ENCODE measurements at regions not wholly inside any gene's neighbourhood (a gene's known extent, or its start where the extent isn't known, plus 50 kb on each side); places are given as distances from the start of the nearest gene placed in this dataset.

DNA sequence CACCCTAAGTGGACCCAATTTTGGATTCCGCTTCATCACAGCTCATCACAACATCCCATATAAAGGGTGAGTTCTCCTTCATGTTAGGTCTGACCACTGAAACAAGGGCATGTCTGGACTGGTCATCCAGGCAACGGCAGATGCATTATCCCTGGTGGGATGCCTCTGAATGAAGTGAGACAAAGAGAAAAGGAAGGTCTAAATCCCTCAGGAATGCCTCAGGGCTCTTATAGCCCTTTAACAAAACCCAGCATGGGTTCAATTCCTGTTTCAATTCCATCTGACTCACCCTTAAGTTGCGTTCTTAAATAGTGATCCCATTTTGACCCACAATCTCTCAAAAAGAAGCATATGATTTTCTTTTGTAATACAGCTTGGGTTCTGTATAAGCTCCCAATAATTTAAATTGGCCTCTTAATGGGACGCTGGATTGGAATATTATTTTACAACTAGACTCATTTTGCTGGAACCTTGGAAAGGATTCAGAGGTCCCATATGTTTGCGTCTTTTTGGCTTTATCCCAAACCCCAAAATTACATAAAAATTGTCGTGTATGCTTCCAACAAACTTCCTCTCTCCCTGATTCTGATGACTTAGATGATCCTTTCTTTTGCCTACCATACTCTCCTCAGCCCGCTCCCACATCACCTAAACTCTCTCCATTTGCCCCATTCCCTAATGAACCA is 287.4 kb upstream of the ZP4 start:
- no peaks in the 10 kb centered on the region for H3K27me3 Mint-ChIP-seq
- peaks cover 4% of the 10 kb centered on the region for H3K9me3 Mint-ChIP-seq
- no peaks in the 10 kb centered on the region for H3K36me3 Mint-ChIP-seq
- no peak overlapping the region for H3K27ac Mint-ChIP-seq
- H3K4me1 Mint-ChIP-seq: no peaks in the 10 kb centered on the region
- H3K4me3 Mint-ChIP-seq: no peak overlapping the region

GRCh38 chr1:238177351-238177750 is 286.6 kb upstream of the ZP4 start:
- Mint-ChIP-seq H3K9me3 (peaks cover 4% of the 10 kb centered on the region), H3K4me3 (no peak overlapping the region), H3K4me1 (no peaks in the 10 kb centered on the region), H3K27me3 (no peaks in the 10 kb centered on the region), H3K36me3 (no peaks in the 10 kb centered on the region), H3K27ac (no peak overlapping the region)

- Mint-ChIP-seq H3K27me3 (no peaks in the 10 kb centered on the region), H3K36me3 (no peaks in the 10 kb centered on the region), H3K27ac (no peak overlapping the region), H3K9me3 (peaks cover 4% of the 10 kb centered on the region), H3K4me3 (no peak overlapping the region), H3K4me1 (no peaks in the 10 kb centered on the region)
Measured at GRCh38 chr1:238176441-238176840, 285.7 kb upstream of the ZP4 start.

GRCh38 chr1:238171985-238172384 is 281.3 kb upstream of the ZP4 start:
- H3K27me3 Mint-ChIP-seq: no peaks in the 10 kb centered on the region
- no peak overlapping the region for H3K27ac Mint-ChIP-seq
- no peak overlapping the region for H3K4me3 Mint-ChIP-seq
- H3K9me3 Mint-ChIP-seq: peaks cover 4% of the 10 kb centered on the region
- H3K36me3 Mint-ChIP-seq: no peaks in the 10 kb centered on the region
- no peaks in the 10 kb centered on the region for H3K4me1 Mint-ChIP-seq

GRCh38 chr1:238161955-238162354 is 271.2 kb upstream of the ZP4 start:
- H3K27me3 Mint-ChIP-seq: no peaks in the 10 kb centered on the region
- H3K4me1 Mint-ChIP-seq: no peaks in the 10 kb centered on the region
- no peak overlapping the region for H3K27ac Mint-ChIP-seq
- H3K4me3 Mint-ChIP-seq: no peak overlapping the region
- no peaks in the 10 kb centered on the region for H3K36me3 Mint-ChIP-seq
- peaks cover 22% of the 10 kb centered on the region for H3K9me3 Mint-ChIP-seq

DNA sequence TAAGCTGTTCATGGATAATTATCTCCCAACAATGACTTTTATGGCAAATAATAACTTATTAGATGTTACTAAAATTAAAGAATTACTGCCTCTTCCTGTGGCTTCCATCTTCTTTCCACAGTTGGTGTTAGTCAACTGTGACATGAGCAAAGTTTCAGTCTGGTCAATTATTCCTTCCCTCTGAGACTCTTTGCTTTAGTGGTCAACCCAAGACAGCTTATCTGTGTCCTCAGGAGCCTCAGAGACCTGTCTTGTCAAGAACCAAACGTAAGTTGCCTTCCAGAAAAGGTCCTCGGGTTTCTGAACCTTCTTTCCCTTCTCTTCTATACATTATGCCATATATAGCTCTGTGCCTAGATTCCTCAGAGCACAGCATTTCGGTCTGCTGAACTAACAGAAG is 263.2 kb upstream of the ZP4 start:
- peaks cover 11% of the 10 kb centered on the region for H3K9me3 Mint-ChIP-seq
- H3K4me3 Mint-ChIP-seq: no peak overlapping the region
- H3K27ac Mint-ChIP-seq: no peak overlapping the region
- H3K27me3 Mint-ChIP-seq: no peaks in the 10 kb centered on the region
- no peaks in the 10 kb centered on the region for H3K36me3 Mint-ChIP-seq
- no peaks in the 10 kb centered on the region for H3K4me1 Mint-ChIP-seq

DNA sequence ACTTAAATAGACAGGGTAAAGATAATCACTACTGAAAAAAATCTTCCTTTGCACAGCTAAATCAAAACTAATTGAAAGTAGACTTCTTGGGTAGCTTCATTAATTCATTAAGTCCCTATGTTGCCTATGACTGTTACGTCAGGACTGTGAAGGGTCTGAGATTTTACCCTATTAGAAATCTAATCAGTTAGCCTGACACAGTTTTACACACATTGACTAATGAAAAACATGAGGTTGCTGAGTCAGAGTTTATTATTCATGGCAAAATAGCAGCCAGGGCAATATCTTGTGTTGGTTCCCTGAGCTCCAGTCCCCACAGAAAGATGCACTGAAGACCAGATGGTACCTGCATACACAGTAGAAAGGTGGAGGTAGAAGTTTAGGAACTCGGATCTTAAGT is 262.5 kb upstream of the ZP4 start:
- Mint-ChIP-seq H3K36me3 (no peaks in the 10 kb centered on the region), H3K4me3 (no peak overlapping the region), H3K27me3 (no peaks in the 10 kb centered on the region), H3K4me1 (no peaks in the 10 kb centered on the region), H3K27ac (no peak overlapping the region), H3K9me3 (peaks cover 11% of the 10 kb centered on the region)

DNA sequence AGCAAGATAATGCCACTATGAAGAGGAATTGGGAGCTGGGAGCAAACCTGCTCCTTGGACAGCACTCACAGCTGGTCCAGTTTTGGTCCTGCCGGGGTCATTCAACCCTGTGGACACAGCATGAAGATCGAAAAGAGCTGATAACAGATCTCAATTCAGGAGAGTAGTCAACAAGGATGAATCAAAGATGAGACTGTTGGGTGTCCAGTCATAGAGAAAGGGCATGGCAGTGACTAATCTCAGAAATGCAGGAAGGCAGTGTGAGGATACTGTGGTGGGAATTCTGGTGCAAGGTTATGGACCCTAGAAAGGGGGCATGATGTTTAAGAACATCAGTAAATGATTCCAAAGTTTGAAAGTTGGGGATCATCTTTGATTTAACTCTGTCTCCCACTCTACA is 261.4 kb upstream of the ZP4 start:
- Mint-ChIP-seq H3K27ac (no peak overlapping the region), H3K4me3 (no peak overlapping the region), H3K4me1 (no peaks in the 10 kb centered on the region), H3K9me3 (peaks cover 11% of the 10 kb centered on the region), H3K27me3 (no peaks in the 10 kb centered on the region), H3K36me3 (no peaks in the 10 kb centered on the region)

DNA sequence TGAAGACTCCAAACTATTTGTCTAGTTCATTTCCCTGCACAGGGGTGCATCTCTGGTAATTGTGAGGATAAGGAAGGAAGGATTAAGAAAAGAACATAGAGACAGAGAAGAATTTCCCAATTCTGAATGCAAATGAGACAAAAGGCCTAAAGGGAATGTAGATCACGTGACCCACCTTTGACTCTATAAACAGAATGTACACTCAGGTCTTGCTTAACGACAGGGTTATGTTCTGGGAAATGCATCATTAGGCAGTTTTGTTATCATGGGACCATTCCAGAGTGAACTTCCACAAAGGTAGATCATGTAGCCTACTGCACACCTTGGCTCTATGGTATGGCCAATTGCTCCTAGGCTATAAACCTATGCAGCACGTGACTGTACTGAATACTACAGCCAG is 252.3 kb upstream of the ZP4 start:
- Mint-ChIP-seq H3K27ac (no peak overlapping the region), H3K4me1 (no peaks in the 10 kb centered on the region), H3K27me3 (no peaks in the 10 kb centered on the region)

GRCh38 chr1:238141353-238141752 is 250.6 kb upstream of the ZP4 start:
- Mint-ChIP-seq H3K36me3 (no peaks in the 10 kb centered on the region), H3K4me1 (no peaks in the 10 kb centered on the region), H3K27me3 (no peaks in the 10 kb centered on the region), H3K4me3 (no peak overlapping the region), H3K27ac (no peak overlapping the region), H3K9me3 (peaks cover 7% of the 10 kb centered on the region)

More for the DNA sequence above, 252.3 kb upstream of the ZP4 start:
- Mint-ChIP-seq H3K9me3 (peaks cover 7% of the 10 kb centered on the region), H3K36me3 (no peaks in the 10 kb centered on the region), H3K4me3 (no peak overlapping the region)

GRCh38 chr1:238139713-238140112 is 249.0 kb upstream of the ZP4 start:
- no peak overlapping the region for H3K4me3 Mint-ChIP-seq
- no peaks in the 10 kb centered on the region for H3K4me1 Mint-ChIP-seq
- peaks cover 7% of the 10 kb centered on the region for H3K9me3 Mint-ChIP-seq
- no peaks in the 10 kb centered on the region for H3K36me3 Mint-ChIP-seq
- no peaks in the 10 kb centered on the region for H3K27me3 Mint-ChIP-seq
- no peak overlapping the region for H3K27ac Mint-ChIP-seq

GRCh38 chr1:238138059-238138626 is 247.4 kb upstream of the ZP4 start:
- Mint-ChIP-seq H3K36me3 (no peaks in the 10 kb centered on the region), H3K27ac (no peak overlapping the region), H3K9me3 (peaks cover 7% of the 10 kb centered on the region), H3K4me3 (no peak overlapping the region), H3K4me1 (no peaks in the 10 kb centered on the region), H3K27me3 (no peaks in the 10 kb centered on the region)

DNA sequence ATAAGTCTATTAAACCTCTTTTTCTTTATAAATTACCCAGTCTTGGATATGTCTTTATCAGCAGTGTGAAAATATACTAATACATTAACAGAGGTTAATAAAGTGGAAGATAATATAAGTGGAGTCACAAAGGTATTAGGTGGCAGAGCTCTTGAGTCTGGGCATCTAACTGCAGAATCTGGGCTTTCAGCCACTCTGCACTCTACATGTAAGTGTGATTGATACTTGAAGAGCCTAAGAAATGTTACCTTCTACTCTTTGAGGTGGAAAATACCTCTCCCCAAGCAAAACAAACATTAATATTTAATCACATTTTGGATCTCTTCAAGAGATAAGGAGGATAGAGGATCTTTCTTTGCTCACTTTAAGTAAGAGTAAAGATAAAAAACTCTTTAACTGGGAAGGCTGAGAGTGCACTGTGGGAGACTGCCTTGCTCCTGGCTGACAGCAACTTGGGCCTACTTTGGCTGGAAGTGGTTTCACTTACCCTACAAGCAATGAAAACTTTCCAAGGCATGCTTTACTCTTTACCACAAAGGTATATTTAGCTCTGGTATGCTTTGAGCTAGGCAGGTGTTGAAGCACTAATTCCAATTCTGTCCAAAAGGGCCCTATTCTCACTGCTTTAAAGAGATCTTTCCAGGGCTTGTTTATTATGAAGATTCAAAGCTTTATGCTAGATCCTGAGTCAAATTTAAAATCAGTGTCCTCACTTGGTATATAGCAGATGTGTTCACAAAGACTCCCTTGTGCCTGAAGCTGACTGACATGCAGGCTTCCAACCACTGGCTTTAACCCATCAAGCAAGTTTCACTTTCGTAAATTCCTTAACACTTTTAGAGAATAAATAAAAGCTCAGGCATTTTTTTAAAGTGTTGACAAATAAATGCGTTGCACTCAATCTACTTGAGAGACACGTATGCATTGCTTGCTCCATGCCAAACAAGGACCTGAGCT is 245.3 kb upstream of the ZP4 start:
- Mint-ChIP-seq H3K36me3 (no peaks in the 10 kb centered on the region), H3K27ac (no peak overlapping the region), H3K4me1 (no peaks in the 10 kb centered on the region), H3K4me3 (no peak overlapping the region), H3K9me3 (no peaks in the 10 kb centered on the region), H3K27me3 (no peaks in the 10 kb centered on the region)

GRCh38 chr1:238129677-238130076 is 239.0 kb upstream of the ZP4 start:
- H3K4me3 Mint-ChIP-seq: no peak overlapping the region
- no peaks in the 10 kb centered on the region for H3K36me3 Mint-ChIP-seq
- H3K9me3 Mint-ChIP-seq: no peaks in the 10 kb centered on the region
- H3K27me3 Mint-ChIP-seq: no peaks in the 10 kb centered on the region
- no peak overlapping the region for H3K27ac Mint-ChIP-seq
- H3K4me1 Mint-ChIP-seq: no peaks in the 10 kb centered on the region

- H3K4me1 Mint-ChIP-seq: no peaks in the 10 kb centered on the region
- H3K36me3 Mint-ChIP-seq: no peaks in the 10 kb centered on the region
- no peaks in the 10 kb centered on the region for H3K9me3 Mint-ChIP-seq
- H3K27me3 Mint-ChIP-seq: no peaks in the 10 kb centered on the region
- H3K4me3 Mint-ChIP-seq: no peak overlapping the region
- no peak overlapping the region for H3K27ac Mint-ChIP-seq
Measured at GRCh38 chr1:238123201-238123600, 232.5 kb upstream of the ZP4 start.

DNA sequence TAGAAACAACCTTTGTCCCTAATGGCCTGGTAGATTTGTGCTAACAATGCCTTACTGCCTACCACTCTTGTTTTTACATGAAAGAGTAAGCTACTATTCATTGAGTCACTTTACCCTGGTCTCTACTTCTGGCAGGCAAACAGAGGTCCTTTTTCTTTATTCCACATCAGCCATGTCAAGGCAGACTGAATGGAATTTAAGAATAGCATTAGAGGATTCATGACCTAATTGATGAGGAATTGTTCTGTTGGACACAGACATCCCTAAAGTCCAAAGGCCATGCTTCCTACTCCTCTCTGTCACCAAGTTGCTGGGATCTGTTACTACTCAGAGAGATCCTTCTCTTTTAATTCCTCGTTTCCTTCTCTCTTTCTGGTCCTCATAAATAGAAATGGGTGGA is 229.1 kb upstream of the ZP4 start:
- H3K27ac Mint-ChIP-seq: no peak overlapping the region
- no peak overlapping the region for H3K4me3 Mint-ChIP-seq
- no peaks in the 10 kb centered on the region for H3K36me3 Mint-ChIP-seq
- H3K9me3 Mint-ChIP-seq: no peaks in the 10 kb centered on the region
- no peaks in the 10 kb centered on the region for H3K27me3 Mint-ChIP-seq
- H3K4me1 Mint-ChIP-seq: no peaks in the 10 kb centered on the region
